DND-41 (cell line): ENCODE measurements at regions not wholly inside any gene's neighbourhood (a gene's known extent, or its start where the extent isn't known, plus 50 kb on each side); places are given as distances from the start of the nearest gene placed in this dataset.
A peak's percentile ranks its signal among the peaks of the same experiment; 100 is the strongest.

Experiments
- ATAC-seq: fragments of 200-7000 bp; cut with Tn5 transposase; 3 replicates; pipeline ENCODE4 v1.9.1; 2021; ENCODE audit warnings: low read depth; ENCODE audit not compliant: insufficient read depth
- DNase-seq: peaks from one replicate; pipeline ENCODE4 v3.0.0-alpha.2; 2020
- H2AFZ ChIP-seq: 2 replicates; pipeline ENCODE4 v1.6.0; 2012; ENCODE audit warnings: low read depth, low read length
- H3K27ac ChIP-seq: 2 replicates; pipeline ENCODE4 v1.5.1; 2012; ENCODE audit warnings: low read length, inconsistent platforms
- H3K27me3 ChIP-seq: fragments of 200-600 bp; sonication (generic); 2 replicates; pipeline ENCODE4 v1.6.0; 2012; ENCODE audit warnings: low read length, mild to moderate bottlenecking, inconsistent platforms; ENCODE audit not compliant: insufficient read depth, poor library complexity
- H3K36me3 ChIP-seq: 2 replicates; pipeline ENCODE4 v1.5.1; 2012; ENCODE audit warnings: low read length, inconsistent platforms; ENCODE audit not compliant: insufficient read depth
- H3K4me1 ChIP-seq: 2 replicates; pipeline ENCODE4 v1.5.1; 2012; ENCODE audit warnings: mild to moderate bottlenecking, low read length; ENCODE audit not compliant: insufficient read depth
- H3K4me2 ChIP-seq: 2 replicates; pipeline ENCODE4 v1.6.0; 2012; ENCODE audit warnings: mild to moderate bottlenecking, moderate library complexity, low read length, inconsistent platforms; ENCODE audit not compliant: insufficient read depth
- H3K4me3 ChIP-seq, 2 experiments: fragments of 200-600 bp in 1 of 2; shearing (Covaris generic) in 1 of 2; 2 replicates each; pipeline ENCODE4 v1.5.1; 2012 to 2016; ENCODE audit warnings: inconsistent platforms in 2 of 2, low read length in 2 of 2, mild to moderate bottlenecking in 2 of 2, low read depth in 1 of 2, moderate library complexity in 1 of 2
- H3K79me2 ChIP-seq: 2 replicates; pipeline ENCODE4 v1.6.0; 2012; ENCODE audit warnings: low read length, inconsistent platforms; ENCODE audit not compliant: insufficient read depth
- H3K9ac ChIP-seq: 2 replicates; pipeline ENCODE4 v1.6.0; 2012; ENCODE audit warnings: low read depth, mild to moderate bottlenecking, inconsistent platforms, low read length, moderate library complexity
- H3K9me3 ChIP-seq: 2 replicates; pipeline ENCODE4 v1.5.1; 2012; ENCODE audit warnings: low read length, moderate library complexity, mild to moderate bottlenecking, inconsistent platforms; ENCODE audit not compliant: insufficient read depth, severe bottlenecking
- H4K20me1 ChIP-seq: 2 replicates; pipeline ENCODE4 v1.6.0; 2012; ENCODE audit warnings: low read length; ENCODE audit not compliant: insufficient read depth
- CTCF ChIP-seq: IDR thresholded peaks from 2 replicates; pipeline ENCODE4 v1.5.1; 2012; ENCODE audit warnings: borderline replicate concordance, low read length, moderate library complexity, mild to moderate bottlenecking; ENCODE audit not compliant: poor library complexity, severe bottlenecking; ENCODE audit errors: extremely low read depth
- EZH2 ChIP-seq: IDR thresholded peaks from 3 replicates; pipeline ENCODE4 v1.6.1; 2012; ENCODE audit warnings: borderline replicate concordance, low read depth, mild to moderate bottlenecking, moderate library complexity, low read length, inconsistent platforms; ENCODE audit not compliant: severe bottlenecking

GRCh38 chr6:6975459-6976111, 132.2 kb upstream of the RREB1 start:
- H4K20me1 ChIP-seq = no peaks in the 10 kb centered on the region
- TF ChIP-seq CTCF (no peak), EZH2 (no peak)
- no peaks in the 10 kb centered on the region for H3K79me2 ChIP-seq
- DNase-seq (no peak), ATAC-seq (no peak)
- H3K4me2 ChIP-seq = no peak overlapping the region
- no peaks in the 10 kb centered on the region for H3K27me3 ChIP-seq
- H3K4me1 ChIP-seq = no peaks in the 10 kb centered on the region
- H2AFZ ChIP-seq = no peak overlapping the region
- H3K9ac ChIP-seq = no peak overlapping the region
- H3K4me3 ChIP-seq = no peak overlapping the region
- no peak overlapping the region for H3K27ac ChIP-seq
- no peaks in the 10 kb centered on the region for H3K9me3 ChIP-seq
- H3K36me3 ChIP-seq = no peaks in the 10 kb centered on the region

- H3K27me3 ChIP-seq = no peaks in the 10 kb centered on the region
- H3K79me2 ChIP-seq = no peaks in the 10 kb centered on the region
- no peaks in the 10 kb centered on the region for H3K9me3 ChIP-seq
- H3K36me3 ChIP-seq = no peaks in the 10 kb centered on the region
- no peaks in the 10 kb centered on the region for H4K20me1 ChIP-seq
- ATAC-seq (no peak), DNase-seq (no peak)
- H3K9ac ChIP-seq = no peak overlapping the region
- TF ChIP-seq CTCF (no peak), EZH2 (no peak)
- H2AFZ ChIP-seq = no peak overlapping the region
- no peak overlapping the region for H3K4me3 ChIP-seq
- H3K4me2 ChIP-seq = no peak overlapping the region
- H3K4me1 ChIP-seq = no peaks in the 10 kb centered on the region
- no peak overlapping the region for H3K27ac ChIP-seq
Measured at GRCh38 chr6:6976193-6976592, 131.6 kb upstream of the RREB1 start.

- DNase-seq (no peak), ATAC-seq (no peak)
- Histone ChIP-seq H3K79me2 (no peaks in the 10 kb centered on the region), H3K4me2 (no peak overlapping the region), H3K9ac (no peak overlapping the region), H3K27me3 (no peaks in the 10 kb centered on the region), H3K9me3 (no peaks in the 10 kb centered on the region), H3K36me3 (no peaks in the 10 kb centered on the region), H3K27ac (no peak overlapping the region), H3K4me3 (no peak overlapping the region), H4K20me1 (no peaks in the 10 kb centered on the region), H3K4me1 (no peaks in the 10 kb centered on the region), H2AFZ (peak overlapping the region; percentile 22; the same call in 1 of the 2 replicates)
- TF ChIP-seq CTCF = no peak
- TF ChIP-seq EZH2 = no peak
Measured at GRCh38 chr6:6978731-6979130, 129.0 kb upstream of the RREB1 start.
